ENCODE measurements at regions not wholly inside any gene's neighbourhood (a gene's known extent, or its start where the extent isn't known, plus 50 kb on each side); places are given as distances from the start of the nearest gene placed in this dataset.

- no peak overlapping the region for H3K27ac Mint-ChIP-seq
- peaks cover 13% of the 10 kb centered on the region for H3K4me1 Mint-ChIP-seq (ENCODE audit: low read depth)
- H3K9me3 Mint-ChIP-seq (ENCODE audit: low read depth): peaks cover 25% of the 10 kb centered on the region
- no peak overlapping the region for H3K4me3 Mint-ChIP-seq (ENCODE audit: low read depth)
- H3K27me3 Mint-ChIP-seq: no peaks in the 10 kb centered on the region
- DNase-seq (ENCODE audit: low spot score, unreplicated experiment): no peak
- peaks cover 2% of the 10 kb centered on the region for H3K36me3 Mint-ChIP-seq (ENCODE audit: insufficient read depth)
- TF ChIP-seq, protein P1, sequence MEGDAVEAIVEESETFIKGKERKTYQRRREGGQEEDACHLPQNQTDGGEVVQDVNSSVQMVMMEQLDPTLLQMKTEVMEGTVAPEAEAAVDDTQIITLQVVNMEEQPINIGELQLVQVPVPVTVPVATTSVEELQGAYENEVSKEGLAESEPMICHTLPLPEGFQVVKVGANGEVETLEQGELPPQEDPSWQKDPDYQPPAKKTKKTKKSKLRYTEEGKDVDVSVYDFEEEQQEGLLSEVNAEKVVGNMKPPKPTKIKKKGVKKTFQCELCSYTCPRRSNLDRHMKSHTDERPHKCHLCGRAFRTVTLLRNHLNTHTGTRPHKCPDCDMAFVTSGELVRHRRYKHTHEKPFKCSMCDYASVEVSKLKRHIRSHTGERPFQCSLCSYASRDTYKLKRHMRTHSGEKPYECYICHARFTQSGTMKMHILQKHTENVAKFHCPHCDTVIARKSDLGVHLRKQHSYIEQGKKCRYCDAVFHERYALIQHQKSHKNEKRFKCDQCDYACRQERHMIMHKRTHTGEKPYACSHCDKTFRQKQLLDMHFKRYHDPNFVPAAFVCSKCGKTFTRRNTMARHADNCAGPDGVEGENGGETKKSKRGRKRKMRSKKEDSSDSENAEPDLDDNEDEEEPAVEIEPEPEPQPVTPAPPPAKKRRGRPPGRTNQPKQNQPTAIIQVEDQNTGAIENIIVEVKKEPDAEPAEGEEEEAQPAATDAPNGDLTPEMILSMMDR (IDR thresholded peaks at IDR 0.05; ENCODE audit: unreplicated experiment): no peak
These were observed 113.6 kb downstream of the GLUD2 start for GRCh38 chrX:121160987-121161386.

GRCh38 chrX:121161501-121161933, 114.1 kb downstream of the GLUD2 start:
- Mint-ChIP-seq H3K36me3 (ENCODE audit: insufficient read depth) (peaks cover 2% of the 10 kb centered on the region), H3K4me1 (ENCODE audit: low read depth) (peaks cover 13% of the 10 kb centered on the region), H3K27me3 (no peaks in the 10 kb centered on the region), H3K9me3 (ENCODE audit: low read depth) (peaks cover 22% of the 10 kb centered on the region), H3K4me3 (ENCODE audit: low read depth) (no peak overlapping the region), H3K27ac (no peak overlapping the region)
- no peak for DNase-seq (ENCODE audit: low spot score, unreplicated experiment)
- TF ChIP-seq, protein P1 (IDR thresholded peaks at IDR 0.05; ENCODE audit: unreplicated experiment): no peak

- Mint-ChIP-seq H3K27me3 (no peaks in the 10 kb centered on the region), H3K4me3 (ENCODE audit: low read depth) (no peak overlapping the region), H3K36me3 (ENCODE audit: insufficient read depth) (no peaks in the 10 kb centered on the region), H3K4me1 (ENCODE audit: low read depth) (peaks cover 5% of the 10 kb centered on the region), H3K27ac (no peak overlapping the region), H3K9me3 (ENCODE audit: low read depth) (peaks cover 14% of the 10 kb centered on the region)
- no peak for DNase-seq (ENCODE audit: low spot score, unreplicated experiment)
- TF ChIP-seq, protein P1 (IDR thresholded peaks at IDR 0.05; ENCODE audit: unreplicated experiment): no peak
These were observed 116.0 kb downstream of the GLUD2 start for GRCh38 chrX:121163443-121163842.

- peaks cover 5% of the 10 kb centered on the region for H3K4me1 Mint-ChIP-seq (ENCODE audit: low read depth)
- no peak overlapping the region for H3K27ac Mint-ChIP-seq
- H3K27me3 Mint-ChIP-seq: no peaks in the 10 kb centered on the region
- TF ChIP-seq, protein P1 (IDR thresholded peaks at IDR 0.05; ENCODE audit: unreplicated experiment): no peak
- peaks cover 15% of the 10 kb centered on the region for H3K9me3 Mint-ChIP-seq (ENCODE audit: low read depth)
- DNase-seq (ENCODE audit: low spot score, unreplicated experiment): no peak
- no peaks in the 10 kb centered on the region for H3K36me3 Mint-ChIP-seq (ENCODE audit: insufficient read depth)
- no peak overlapping the region for H3K4me3 Mint-ChIP-seq (ENCODE audit: low read depth)
These were observed 118.5 kb downstream of the GLUD2 start for GRCh38 chrX:121165930-121166359.

GRCh38 chrX:121169099-121170035, 122.0 kb downstream of the GLUD2 start:
- TF ChIP-seq, protein P1 (IDR thresholded peaks at IDR 0.05; ENCODE audit: unreplicated experiment): no peak
- Mint-ChIP-seq H3K4me3 (ENCODE audit: low read depth) (no peak overlapping the region), H3K4me1 (ENCODE audit: low read depth) (no peaks in the 10 kb centered on the region), H3K27me3 (no peaks in the 10 kb centered on the region), H3K36me3 (ENCODE audit: insufficient read depth) (no peaks in the 10 kb centered on the region), H3K9me3 (ENCODE audit: low read depth) (peaks cover 16% of the 10 kb centered on the region), H3K27ac (no peak overlapping the region)
- no peak for DNase-seq (ENCODE audit: low spot score, unreplicated experiment)

All from progenitor cell of endocrine pancreas (in vitro differentiated cells).